ENCODE measurements at regions not wholly inside any gene's neighbourhood (a gene's known extent, or its start where the extent isn't known, plus 50 kb on each side); places are given as distances from the start of the nearest gene placed in this dataset.
"Not testable (repeated sequence)": the region's sequence is repeated elsewhere in the genome, so short reads cannot be mapped to it uniquely, and the experiment has no call there.

DNA sequence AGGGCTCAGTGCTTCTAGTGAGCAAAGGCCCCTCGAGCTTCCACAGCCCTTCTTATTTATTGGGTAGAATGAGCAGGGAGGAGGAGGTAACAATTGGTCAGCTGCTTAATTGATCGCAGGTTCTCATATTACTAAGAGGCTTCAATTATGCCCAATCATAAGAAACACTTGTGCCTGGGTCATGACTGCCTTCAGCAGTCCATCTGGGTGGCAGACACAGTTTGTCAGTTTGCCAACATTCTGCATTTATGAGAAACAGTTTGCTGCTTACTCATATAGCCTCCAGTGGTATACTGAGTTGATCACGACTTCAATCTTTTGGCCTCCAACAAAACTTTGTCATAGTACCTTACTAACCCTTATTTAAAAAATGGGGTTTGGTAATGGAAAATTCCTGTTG, 667.0 kb upstream of the MIS18BP1 start:
- TF ChIP-seq, protein P1, sequence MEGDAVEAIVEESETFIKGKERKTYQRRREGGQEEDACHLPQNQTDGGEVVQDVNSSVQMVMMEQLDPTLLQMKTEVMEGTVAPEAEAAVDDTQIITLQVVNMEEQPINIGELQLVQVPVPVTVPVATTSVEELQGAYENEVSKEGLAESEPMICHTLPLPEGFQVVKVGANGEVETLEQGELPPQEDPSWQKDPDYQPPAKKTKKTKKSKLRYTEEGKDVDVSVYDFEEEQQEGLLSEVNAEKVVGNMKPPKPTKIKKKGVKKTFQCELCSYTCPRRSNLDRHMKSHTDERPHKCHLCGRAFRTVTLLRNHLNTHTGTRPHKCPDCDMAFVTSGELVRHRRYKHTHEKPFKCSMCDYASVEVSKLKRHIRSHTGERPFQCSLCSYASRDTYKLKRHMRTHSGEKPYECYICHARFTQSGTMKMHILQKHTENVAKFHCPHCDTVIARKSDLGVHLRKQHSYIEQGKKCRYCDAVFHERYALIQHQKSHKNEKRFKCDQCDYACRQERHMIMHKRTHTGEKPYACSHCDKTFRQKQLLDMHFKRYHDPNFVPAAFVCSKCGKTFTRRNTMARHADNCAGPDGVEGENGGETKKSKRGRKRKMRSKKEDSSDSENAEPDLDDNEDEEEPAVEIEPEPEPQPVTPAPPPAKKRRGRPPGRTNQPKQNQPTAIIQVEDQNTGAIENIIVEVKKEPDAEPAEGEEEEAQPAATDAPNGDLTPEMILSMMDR (IDR thresholded peaks at IDR 0.05; ENCODE audit: low read depth, low read length, missing input control): not testable (repeated sequence)
- TF ChIP-seq RXRA (IDR thresholded peaks at IDR 0.05); HNF4A (conservative IDR thresholded peaks at IDR 0.05); GABPA (IDR thresholded peaks at IDR 0.05 in 1 of 2, conservative IDR thresholded peaks at IDR 0.05 in 1 of 2): not testable (repeated sequence)

Data from liver (tissue), 3 donors.